WTC11 (cell line): ENCODE measurements at regions not wholly inside any gene's neighbourhood (a gene's known extent, or its start where the extent isn't known, plus 50 kb on each side); places are given as distances from the start of the nearest gene placed in this dataset.
A peak's percentile ranks its signal among the peaks of the same experiment; 100 is the strongest.

Experiments used
- ETV6 ChIP-seq: sonication (generic); formaldehyde crosslinking; IDR thresholded peaks from 2 replicates; pipeline ENCODE4 v1.8.1; 2022; ENCODE audit warnings: mild to moderate bottlenecking, missing genetic modification reagents
- HMGXB4 ChIP-seq: sonication (generic); formaldehyde crosslinking; IDR thresholded peaks from 2 replicates; pipeline ENCODE4 v1.8.1; 2023; ENCODE audit warnings: mild to moderate bottlenecking, moderate library complexity, missing genetic modification reagents
- KAT7 ChIP-seq: sonication (generic); formaldehyde crosslinking; IDR thresholded peaks from 2 replicates; pipeline ENCODE4 v1.8.1; 2023; ENCODE audit warnings: missing genetic modification reagents, mild to moderate bottlenecking, borderline replicate concordance
- MAX ChIP-seq: sonication (generic); formaldehyde crosslinking; IDR thresholded peaks from 2 replicates; pipeline ENCODE4 v1.8.0; 2022; ENCODE audit warnings: mild to moderate bottlenecking, missing genetic modification reagents
- MLX ChIP-seq: sonication (generic); formaldehyde crosslinking; IDR thresholded peaks from 2 replicates; pipeline ENCODE4 v1.8.1; 2023; ENCODE audit warnings: mild to moderate bottlenecking, missing genetic modification reagents, moderate library complexity
- SP1 ChIP-seq: sonication (generic); formaldehyde crosslinking; conservative IDR thresholded peaks from 2 replicates; pipeline ENCODE4 v1.8.1; 2022; ENCODE audit warnings: missing genetic modification reagents
- TF ChIP-seq, protein P1 (sequence below): fragments of 200-600 bp; IDR thresholded peaks from 2 replicates; pipeline ENCODE4 v1.8.0; 2022; ENCODE audit warnings: antibody characterized with exemption
- TF ChIP-seq, protein P2 (sequence below): fragments of 250-450 bp; sonication (Bioruptor Pico); IDR thresholded peaks from 2 replicates; pipeline ENCODE4 v1.9.0; 2021; ENCODE audit warnings: moderate library complexity, mild to moderate bottlenecking, inconsistent platforms, borderline replicate concordance
- TF ChIP-seq, protein P3 (sequence below): sonication (generic); formaldehyde crosslinking; IDR thresholded peaks from 2 replicates; pipeline ENCODE4 v1.8.1; 2023; ENCODE audit warnings: mild to moderate bottlenecking, missing genetic modification reagents, moderate library complexity

DNA sequence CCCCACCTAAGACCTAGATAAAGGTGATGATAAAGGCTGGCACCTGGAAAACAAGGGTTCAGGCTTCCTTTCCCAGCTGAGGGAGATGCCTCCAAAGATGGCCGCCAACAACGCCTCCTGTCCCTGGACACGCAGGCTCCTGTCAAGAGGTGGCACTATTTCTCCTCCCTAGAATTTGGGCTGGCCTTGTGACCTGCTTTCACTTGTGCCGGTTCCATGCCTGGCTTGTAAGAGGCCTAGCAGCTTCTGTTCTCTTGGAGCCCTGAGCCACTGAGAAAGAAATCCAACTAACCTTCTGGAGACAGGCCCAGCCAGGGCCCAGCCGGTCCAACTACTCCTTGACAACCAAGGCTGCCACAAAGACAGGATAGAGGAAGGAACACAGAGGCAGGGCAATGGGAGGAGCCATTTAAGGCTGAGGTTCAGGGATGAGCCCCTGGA, 60.2 kb upstream of the RALY start:
- TF ChIP-seq, protein P1, sequence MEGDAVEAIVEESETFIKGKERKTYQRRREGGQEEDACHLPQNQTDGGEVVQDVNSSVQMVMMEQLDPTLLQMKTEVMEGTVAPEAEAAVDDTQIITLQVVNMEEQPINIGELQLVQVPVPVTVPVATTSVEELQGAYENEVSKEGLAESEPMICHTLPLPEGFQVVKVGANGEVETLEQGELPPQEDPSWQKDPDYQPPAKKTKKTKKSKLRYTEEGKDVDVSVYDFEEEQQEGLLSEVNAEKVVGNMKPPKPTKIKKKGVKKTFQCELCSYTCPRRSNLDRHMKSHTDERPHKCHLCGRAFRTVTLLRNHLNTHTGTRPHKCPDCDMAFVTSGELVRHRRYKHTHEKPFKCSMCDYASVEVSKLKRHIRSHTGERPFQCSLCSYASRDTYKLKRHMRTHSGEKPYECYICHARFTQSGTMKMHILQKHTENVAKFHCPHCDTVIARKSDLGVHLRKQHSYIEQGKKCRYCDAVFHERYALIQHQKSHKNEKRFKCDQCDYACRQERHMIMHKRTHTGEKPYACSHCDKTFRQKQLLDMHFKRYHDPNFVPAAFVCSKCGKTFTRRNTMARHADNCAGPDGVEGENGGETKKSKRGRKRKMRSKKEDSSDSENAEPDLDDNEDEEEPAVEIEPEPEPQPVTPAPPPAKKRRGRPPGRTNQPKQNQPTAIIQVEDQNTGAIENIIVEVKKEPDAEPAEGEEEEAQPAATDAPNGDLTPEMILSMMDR, result no peak
- TF ChIP-seq HMGXB4 (CRISPR knock-in tag) (no peak), SP1 (CRISPR knock-in tag) (no peak), MLX (CRISPR knock-in tag) (no peak), KAT7 (no peak), MAX (CRISPR knock-in tag) (no peak), ETV6 (no peak)
- TF ChIP-seq, protein P2, sequence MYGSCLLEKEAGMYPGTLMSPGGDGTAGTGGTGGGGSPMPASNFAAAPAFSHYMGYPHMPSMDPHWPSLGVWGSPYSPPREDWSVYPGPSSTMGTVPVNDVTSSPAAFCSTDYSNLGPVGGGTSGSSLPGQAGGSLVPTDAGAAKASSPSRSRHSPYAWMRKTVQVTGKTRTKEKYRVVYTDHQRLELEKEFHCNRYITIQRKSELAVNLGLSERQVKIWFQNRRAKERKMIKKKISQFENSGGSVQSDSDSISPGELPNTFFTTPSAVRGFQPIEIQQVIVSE (CRISPR knock-in tag), result no peak
- TF ChIP-seq, protein P3, sequence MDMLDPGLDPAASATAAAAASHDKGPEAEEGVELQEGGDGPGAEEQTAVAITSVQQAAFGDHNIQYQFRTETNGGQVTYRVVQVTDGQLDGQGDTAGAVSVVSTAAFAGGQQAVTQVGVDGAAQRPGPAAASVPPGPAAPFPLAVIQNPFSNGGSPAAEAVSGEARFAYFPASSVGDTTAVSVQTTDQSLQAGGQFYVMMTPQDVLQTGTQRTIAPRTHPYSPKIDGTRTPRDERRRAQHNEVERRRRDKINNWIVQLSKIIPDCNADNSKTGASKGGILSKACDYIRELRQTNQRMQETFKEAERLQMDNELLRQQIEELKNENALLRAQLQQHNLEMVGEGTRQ (CRISPR knock-in tag), result peak; percentile 44; the same call in 1 of the 2 replicates
